CD4-positive, alpha-beta T cell treated with Interferon alpha-2 for 1 hour (primary cell): ENCODE measurements at regions not wholly inside any gene's neighbourhood (a gene's known extent, or its start where the extent isn't known, plus 50 kb on each side); places are given as distances from the start of the nearest gene placed in this dataset.
"Not testable (repeated sequence)": the region's sequence is repeated elsewhere in the genome, so short reads cannot be mapped to it uniquely, and the experiment has no call there.

ENCODE experiments used
- DNase-seq, 2 donors: peaks; one replicate each; pipeline ENCODE4 v3.0.0-alpha.2; 2020 to 2022

GRCh38 chr6:112401083-112401482 is 54.0 kb downstream of the RFPL4B start:
- DNase-seq: no peak

GRCh38 chr6:112407101-112407590 is 60.0 kb downstream of the RFPL4B start:
- no peak for DNase-seq

GRCh38 chr6:112408522-112408921 is 61.4 kb downstream of the RFPL4B start:
- no peak for DNase-seq

GRCh38 chr6:112409311-112409710 is 62.2 kb downstream of the RFPL4B start:
- DNase-seq: no peak

- DNase-seq: no peak
Observed at GRCh38 chr6:112413780-112414179, 66.7 kb downstream of the RFPL4B start.

- DNase-seq: no peak
Observed at GRCh38 chr6:112415366-112415765, 68.2 kb downstream of the RFPL4B start.

GRCh38 chr6:112416866-112417265 is 69.7 kb downstream of the RFPL4B start:
- DNase-seq: no peak

GRCh38 chr6:112427011-112427410 is 79.9 kb downstream of the RFPL4B start:
- not testable (repeated sequence) for DNase-seq

- DNase-seq: no peak
Observed at GRCh38 chr6:112427499-112427898, 80.4 kb downstream of the RFPL4B start.

GRCh38 chr6:112428477-112428876 is 81.3 kb downstream of the RFPL4B start:
- DNase-seq: no peak

- no peak for DNase-seq
Observed at GRCh38 chr6:112429226-112429625, 82.1 kb downstream of the RFPL4B start.

- DNase-seq: no peak
Observed at GRCh38 chr6:112431803-112432202, 84.7 kb downstream of the RFPL4B start.

- no peak for DNase-seq
Observed at GRCh38 chr6:112432853-112433252, 85.7 kb downstream of the RFPL4B start.

GRCh38 chr6:112433457-112433856 is 86.3 kb downstream of the RFPL4B start:
- no peak for DNase-seq

GRCh38 chr6:112434896-112435435 is 87.8 kb downstream of the RFPL4B start:
- DNase-seq: no peak

GRCh38 chr6:112437058-112437457 is 89.9 kb downstream of the RFPL4B start:
- no peak for DNase-seq

- no peak for DNase-seq
Observed at GRCh38 chr6:112439010-112439409, 91.9 kb downstream of the RFPL4B start.

GRCh38 chr6:112439432-112439831 is 92.3 kb downstream of the RFPL4B start:
- DNase-seq: no peak

GRCh38 chr6:112441607-112442006 is 94.5 kb downstream of the RFPL4B start:
- no peak for DNase-seq

GRCh38 chr6:112443179-112444065 is 96.3 kb downstream of the RFPL4B start:
- no peak for DNase-seq

GRCh38 chr6:112448786-112449185 is 101.7 kb downstream of the RFPL4B start:
- DNase-seq: not testable (repeated sequence)

GRCh38 chr6:112450663-112451062 is 103.5 kb downstream of the RFPL4B start:
- no peak for DNase-seq

GRCh38 chr6:112457886-112458285 is 110.8 kb downstream of the RFPL4B start:
- no peak for DNase-seq

- no peak for DNase-seq
Observed at GRCh38 chr6:112459758-112460304, 112.7 kb downstream of the RFPL4B start.
